IMR-90 (cell line): ENCODE measurements at regions not wholly inside any gene's neighbourhood (a gene's known extent, or its start where the extent isn't known, plus 50 kb on each side); places are given as distances from the start of the nearest gene placed in this dataset.
"Not testable (repeated sequence)": the region's sequence is repeated elsewhere in the genome, so short reads cannot be mapped to it uniquely, and the experiment has no call there.

Source experiments
- CEBPB ChIP-seq: IDR thresholded peaks from 2 replicates; pipeline ENCODE4 v1.6.1; 2012; ENCODE audit warnings: low read depth, low read length, improper control_type of control experiment
- CTCF ChIP-seq: conservative IDR thresholded peaks from 2 replicates; pipeline ENCODE4 v1.5.1; 2012; ENCODE audit warnings: mild to moderate bottlenecking, low read depth, low read length, improper control_type of control experiment
- FOS ChIP-seq: fragments of 150-350 bp; IDR thresholded peaks from 2 replicates; pipeline ENCODE4 v1.6.1; 2016; ENCODE audit warnings: low read depth, low read length
- MAFK ChIP-seq: IDR thresholded peaks from 2 replicates; pipeline ENCODE4 v1.6.1; 2012; ENCODE audit warnings: low read depth, low read length, improper control_type of control experiment
- MAZ ChIP-seq: IDR thresholded peaks from 2 replicates; pipeline ENCODE4 v1.6.1; 2012; ENCODE audit warnings: low read depth, mild to moderate bottlenecking, low read length, improper control_type of control experiment, moderate library complexity, borderline replicate concordance
- MXI1 ChIP-seq: IDR thresholded peaks from 2 replicates; pipeline ENCODE4 v1.6.1; 2012; ENCODE audit warnings: low read depth, mild to moderate bottlenecking, low read length, moderate library complexity, borderline replicate concordance
- NFE2L2 ChIP-seq: fragments of 150-350 bp; IDR thresholded peaks from 2 replicates; pipeline ENCODE4 v1.6.1; 2016; ENCODE audit warnings: low read depth, mild to moderate bottlenecking, low read length
- POLR2A ChIP-seq: IDR thresholded peaks from 2 replicates; pipeline ENCODE4 v1.6.1; 2012; ENCODE audit warnings: mild to moderate bottlenecking, low read depth, low read length
- RAD21 ChIP-seq: IDR thresholded peaks from 2 replicates; pipeline ENCODE4 v1.6.1; 2012; ENCODE audit warnings: low read length, improper control_type of control experiment
- RFX5 ChIP-seq: IDR thresholded peaks from 2 replicates; pipeline ENCODE4 v1.8.0; 2012; ENCODE audit warnings: low read depth, mild to moderate bottlenecking, low read length, moderate library complexity
- SMC3 ChIP-seq: fragments of 150-350 bp; IDR thresholded peaks from 2 replicates; pipeline ENCODE4 v1.6.1; 2016; ENCODE audit warnings: low read depth, mild to moderate bottlenecking, antibody characterized with exemption, low read length, moderate library complexity
- USF2 ChIP-seq: fragments of 150-350 bp; IDR thresholded peaks from 2 replicates; pipeline ENCODE4 v1.6.1; 2017; ENCODE audit warnings: mild to moderate bottlenecking, antibody characterized with exemption, low read length, low read depth

GRCh38 chr11:89577428-89577827 lies 86.3 kb upstream of the NOX4 start:
- TF ChIP-seq RAD21, USF2, RFX5, POLR2A, CTCF, SMC3, MAFK, MAZ, NFE2L2, FOS, MXI1, CEBPB: not testable (repeated sequence)
